ENCODE measurements at regions not wholly inside any gene's neighbourhood (a gene's known extent, or its start where the extent isn't known, plus 50 kb on each side); places are given as distances from the start of the nearest gene placed in this dataset.
"Not testable (repeated sequence)": the region's sequence is repeated elsewhere in the genome, so short reads cannot be mapped to it uniquely, and the experiment has no call there.

GRCh38 chr5:127216143-127216542, 74.5 kb upstream of the MEGF10 start:
- DNase-seq (ENCODE audit: low read depth) = no peak

- DNase-seq (ENCODE audit: low read depth) = no peak
These were observed 73.5 kb upstream of the MEGF10 start for GRCh38 chr5:127216898-127217675.

GRCh38 chr5:127221936-127222335, 68.7 kb upstream of the MEGF10 start:
- not testable (repeated sequence) for DNase-seq (ENCODE audit: low read depth)

- not testable (repeated sequence) for DNase-seq (ENCODE audit: low read depth)
These were observed 67.9 kb upstream of the MEGF10 start for GRCh38 chr5:127222571-127223156.

- no peak for DNase-seq (ENCODE audit: low read depth)
These were observed 67.2 kb upstream of the MEGF10 start for GRCh38 chr5:127223256-127223974.

- no peak for DNase-seq (ENCODE audit: low read depth)
These were observed 62.7 kb upstream of the MEGF10 start for GRCh38 chr5:127227881-127228280.

GRCh38 chr5:127228540-127229184, 61.9 kb upstream of the MEGF10 start:
- no peak for DNase-seq (ENCODE audit: low read depth)

GRCh38 chr5:127229185-127229889, 61.3 kb upstream of the MEGF10 start:
- no peak for DNase-seq (ENCODE audit: low read depth)

- DNase-seq (ENCODE audit: low read depth) = no peak
These were observed 59.5 kb upstream of the MEGF10 start for GRCh38 chr5:127231118-127231517.

GRCh38 chr5:127233590-127233989, 57.0 kb upstream of the MEGF10 start:
- DNase-seq (ENCODE audit: low read depth) = no peak

GRCh38 chr5:127235136-127235535, 55.5 kb upstream of the MEGF10 start:
- DNase-seq (ENCODE audit: low read depth) = no peak

GRCh38 chr5:127236254-127236653, 54.3 kb upstream of the MEGF10 start:
- DNase-seq (ENCODE audit: low read depth) = no peak

All from GM04504 (cell line).